ENCODE measurements at regions not wholly inside any gene's neighbourhood (a gene's known extent, or its start where the extent isn't known, plus 50 kb on each side); places are given as distances from the start of the nearest gene placed in this dataset.

GRCh38 chr4:160235771-160236170 lies 1132.9 kb downstream of the RAPGEF2 start:
- TF ChIP-seq CTCF (IDR thresholded peaks at IDR 0.05): no peak
- TF ChIP-seq POLR2A (IDR thresholded peaks at IDR 0.05): no peak

Data from upper lobe of left lung (tissue), 4 donors.